ENCODE measurements at regions not wholly inside any gene's neighbourhood (a gene's known extent, or its start where the extent isn't known, plus 50 kb on each side); places are given as distances from the start of the nearest gene placed in this dataset.

DNA sequence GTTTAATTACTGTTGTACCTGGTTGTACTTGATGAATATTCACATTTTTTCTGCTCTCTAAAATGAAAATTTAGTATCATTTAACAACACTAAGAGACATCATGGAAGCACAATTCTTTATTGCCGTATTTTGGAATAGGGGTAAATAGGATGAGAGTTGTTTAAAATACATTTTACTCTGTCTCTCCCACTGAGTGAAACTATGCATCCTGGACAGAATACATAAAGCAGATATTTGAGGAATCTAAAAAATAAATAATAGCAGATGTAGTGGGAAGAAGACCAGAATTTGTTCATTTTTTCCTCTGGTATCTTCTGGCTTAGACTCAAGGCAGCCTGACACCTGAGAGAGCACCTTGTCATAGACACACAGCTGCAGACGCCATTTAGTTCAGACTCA lies 119.1 kb upstream of the AHI1 start:
- TF ChIP-seq EP300 (IDR thresholded peaks at IDR 0.05; ENCODE audit: low read depth) = no peak
- TF ChIP-seq, protein P1, sequence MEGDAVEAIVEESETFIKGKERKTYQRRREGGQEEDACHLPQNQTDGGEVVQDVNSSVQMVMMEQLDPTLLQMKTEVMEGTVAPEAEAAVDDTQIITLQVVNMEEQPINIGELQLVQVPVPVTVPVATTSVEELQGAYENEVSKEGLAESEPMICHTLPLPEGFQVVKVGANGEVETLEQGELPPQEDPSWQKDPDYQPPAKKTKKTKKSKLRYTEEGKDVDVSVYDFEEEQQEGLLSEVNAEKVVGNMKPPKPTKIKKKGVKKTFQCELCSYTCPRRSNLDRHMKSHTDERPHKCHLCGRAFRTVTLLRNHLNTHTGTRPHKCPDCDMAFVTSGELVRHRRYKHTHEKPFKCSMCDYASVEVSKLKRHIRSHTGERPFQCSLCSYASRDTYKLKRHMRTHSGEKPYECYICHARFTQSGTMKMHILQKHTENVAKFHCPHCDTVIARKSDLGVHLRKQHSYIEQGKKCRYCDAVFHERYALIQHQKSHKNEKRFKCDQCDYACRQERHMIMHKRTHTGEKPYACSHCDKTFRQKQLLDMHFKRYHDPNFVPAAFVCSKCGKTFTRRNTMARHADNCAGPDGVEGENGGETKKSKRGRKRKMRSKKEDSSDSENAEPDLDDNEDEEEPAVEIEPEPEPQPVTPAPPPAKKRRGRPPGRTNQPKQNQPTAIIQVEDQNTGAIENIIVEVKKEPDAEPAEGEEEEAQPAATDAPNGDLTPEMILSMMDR (IDR thresholded peaks at IDR 0.05) = no peak
- TF ChIP-seq POLR2AphosphoS5 (IDR thresholded peaks at IDR 0.05) = no peak
